HG02798 (cell line): ENCODE measurements at regions not wholly inside any gene's neighbourhood (a gene's known extent, or its start where the extent isn't known, plus 50 kb on each side); places are given as distances from the start of the nearest gene placed in this dataset.

ENCODE experiments used
- ATAC-seq: cut with Tn5 transposase; IDR thresholded peaks from one replicate; pipeline ENCODE4 v1.9.1; 2021; ENCODE audit warnings: mild to moderate bottlenecking; ENCODE audit not compliant: unreplicated experiment, poor library complexity

- no peak for ATAC-seq
These were observed 146.1 kb downstream of the SMAD6 start for GRCh38 chr15:66848116-66848515.

DNA sequence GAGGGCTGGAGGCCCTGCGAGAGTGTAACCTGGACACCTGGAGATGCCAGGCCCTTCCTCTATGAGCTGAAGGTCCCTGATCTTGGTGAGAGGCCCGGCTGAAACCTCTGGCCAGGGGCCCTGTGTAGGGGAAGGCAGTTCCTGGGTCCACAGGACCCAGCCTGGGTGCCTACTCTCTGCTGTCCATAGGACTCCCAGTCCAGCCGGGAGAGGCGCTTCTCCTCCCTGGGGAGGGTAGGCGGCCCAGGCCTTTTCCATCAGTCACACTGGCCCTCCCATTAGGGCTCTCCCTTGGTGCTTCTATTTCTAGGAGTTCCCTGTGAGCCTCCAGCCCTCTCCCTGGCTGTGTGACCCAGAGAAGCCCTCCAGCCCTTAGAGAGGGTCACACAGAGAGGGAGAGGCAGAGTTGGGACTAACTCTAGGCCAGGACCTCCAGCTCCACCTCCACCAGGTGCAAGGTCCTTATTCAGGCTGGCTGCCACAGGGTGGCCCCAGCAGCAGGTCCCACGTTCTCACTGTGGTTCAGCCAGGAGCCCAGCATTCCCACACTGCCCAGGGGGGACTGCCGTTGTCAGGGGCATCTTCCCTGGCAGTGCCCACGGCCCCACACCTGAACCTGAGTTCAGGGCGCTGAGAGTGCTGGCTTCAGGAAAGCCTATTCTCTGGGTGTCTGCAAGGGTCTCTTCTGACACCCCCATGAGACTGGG, 146.8 kb downstream of the SMAD6 start:
- no peak for ATAC-seq

DNA sequence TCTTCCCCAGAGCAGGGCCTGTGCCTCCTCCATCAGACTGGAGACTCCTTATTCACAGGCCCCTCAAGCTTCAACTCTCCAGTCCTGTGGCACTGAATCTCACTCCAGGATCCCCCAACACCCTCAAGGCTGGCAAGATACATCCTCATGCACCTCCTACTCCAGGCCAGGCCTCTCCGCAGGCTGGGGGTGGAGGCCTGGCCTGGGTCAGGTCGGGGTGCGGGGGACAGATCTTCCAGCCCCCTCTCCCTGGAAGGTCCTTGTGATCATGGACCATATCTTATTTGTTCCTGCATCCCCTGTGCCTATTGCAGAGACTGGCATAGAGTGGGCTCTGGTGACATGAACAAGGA, 147.3 kb downstream of the SMAD6 start:
- ATAC-seq = no peak

DNA sequence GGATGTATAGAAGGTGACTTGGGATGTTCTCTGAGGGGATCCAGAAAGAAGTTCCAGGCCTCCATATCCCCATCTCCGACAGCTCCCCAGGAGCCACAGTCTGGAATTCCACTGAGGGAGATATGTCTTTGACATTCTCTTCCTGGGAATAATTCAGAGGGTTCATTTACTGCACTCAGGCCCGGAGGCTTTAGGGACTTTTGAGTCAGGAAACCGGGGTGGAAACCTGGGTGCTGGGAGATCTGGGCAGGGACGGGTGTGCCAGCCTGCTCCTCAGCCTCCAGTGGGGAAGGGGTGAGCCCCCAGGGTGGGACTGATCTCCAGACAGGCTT, 147.7 kb downstream of the SMAD6 start:
- no peak for ATAC-seq

DNA sequence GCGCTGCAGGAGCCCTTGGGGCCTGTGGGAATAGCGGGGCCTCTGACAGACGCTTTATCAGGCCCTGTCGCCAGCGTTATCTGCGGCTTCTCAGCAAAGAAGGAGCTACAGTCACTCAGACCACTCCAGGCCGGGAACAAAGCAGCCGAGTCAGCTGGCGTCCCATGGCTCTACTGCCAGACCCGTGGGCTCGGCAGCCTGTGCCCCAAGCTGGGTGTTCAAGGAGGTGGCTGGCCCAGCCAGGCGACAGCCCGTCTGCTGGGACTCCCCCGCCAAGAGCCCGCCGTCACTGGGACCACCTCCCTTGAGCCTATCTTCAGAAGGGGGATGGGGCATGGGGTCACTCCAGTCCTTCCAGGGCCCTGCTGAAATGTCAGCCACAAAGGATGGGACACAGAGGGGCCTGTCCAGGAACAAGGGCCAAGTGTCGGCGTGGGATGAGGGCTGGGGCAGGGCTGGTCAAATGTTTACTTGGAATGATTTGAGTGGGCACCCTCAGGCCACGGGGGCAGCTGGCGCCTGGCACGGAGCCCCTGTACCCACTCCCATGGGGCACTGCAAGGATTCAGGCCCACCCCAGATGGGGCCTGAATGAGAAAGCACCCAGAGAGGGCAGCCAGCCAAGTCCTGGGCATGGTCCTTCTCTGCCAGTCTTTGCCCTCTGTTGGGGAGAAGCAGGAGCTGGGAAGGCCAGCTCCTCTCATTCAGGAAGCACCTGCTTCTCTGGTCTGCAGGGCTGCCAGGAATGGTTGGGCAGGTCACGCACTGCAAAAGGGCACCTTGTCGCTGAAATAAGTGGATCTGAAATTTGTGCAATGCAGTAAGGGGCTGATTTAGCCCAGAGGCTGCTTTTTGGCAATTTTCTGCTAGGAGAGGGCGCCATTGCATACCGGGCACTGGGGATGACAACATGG, 148.3 kb downstream of the SMAD6 start:
- no peak for ATAC-seq

GRCh38 chr15:66850996-66851310, 148.9 kb downstream of the SMAD6 start:
- ATAC-seq = no peak

GRCh38 chr15:66851311-66852063, 149.5 kb downstream of the SMAD6 start:
- peak; percentile 68 for ATAC-seq

- no peak for ATAC-seq
These were observed 150.2 kb downstream of the SMAD6 start for GRCh38 chr15:66852064-66852905.

GRCh38 chr15:66854012-66854965, 152.3 kb downstream of the SMAD6 start:
- no peak for ATAC-seq

DNA sequence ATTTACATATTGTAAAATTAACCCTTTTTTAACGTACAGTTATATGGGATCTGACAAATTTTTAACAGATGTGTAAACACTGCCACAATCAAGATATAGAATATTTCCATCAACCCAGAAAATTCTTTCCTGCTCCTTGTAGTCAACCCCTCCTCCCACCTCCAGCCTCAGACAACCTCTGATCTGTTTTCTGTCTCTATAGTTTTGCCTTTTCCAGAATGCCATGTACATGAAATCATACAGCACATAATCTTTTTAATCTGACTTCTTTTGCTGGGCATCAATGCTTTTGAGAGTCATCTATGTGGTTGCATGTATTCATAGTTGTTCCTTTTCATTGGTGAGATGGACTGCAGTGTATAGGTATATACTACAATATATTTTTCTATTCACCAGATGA, 153.0 kb downstream of the SMAD6 start:
- no peak for ATAC-seq

- ATAC-seq = no peak
These were observed 155.7 kb downstream of the SMAD6 start for GRCh38 chr15:66857694-66858093.

DNA sequence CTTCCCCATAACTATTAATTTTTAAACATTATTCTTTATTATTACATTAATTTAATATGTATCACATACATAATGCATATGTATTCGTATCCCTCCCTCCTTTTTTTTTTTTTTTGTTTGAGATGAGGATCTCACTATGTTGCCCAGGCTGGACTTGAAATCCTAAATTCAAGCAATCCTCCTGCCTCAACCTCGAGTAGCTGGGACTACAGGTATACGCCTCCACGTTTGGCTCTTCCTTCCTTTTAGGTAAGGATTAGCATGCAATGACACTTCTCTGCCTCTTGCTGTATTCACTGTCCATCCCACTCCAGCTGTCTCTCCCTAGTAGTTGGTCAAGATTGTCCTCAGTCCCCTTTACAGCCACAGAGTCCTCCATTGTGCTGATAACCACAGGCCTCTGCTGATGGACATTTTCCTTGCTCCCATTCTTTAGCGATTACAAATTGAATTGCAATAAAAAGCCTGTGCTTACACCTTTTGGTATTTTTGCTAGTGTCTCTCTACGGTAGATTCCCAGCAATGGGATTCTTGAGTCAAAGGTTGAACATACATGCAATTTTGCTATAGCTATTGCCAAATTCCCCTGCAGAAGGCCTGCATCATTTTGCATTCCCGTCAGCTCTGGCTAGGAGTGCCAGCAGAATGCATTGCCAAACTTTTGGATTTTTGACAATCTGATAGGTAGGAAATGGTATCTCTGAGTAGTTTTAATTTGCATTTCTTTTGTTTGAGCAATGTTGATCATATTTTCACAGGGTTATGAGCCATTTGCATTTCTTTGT, 156.6 kb downstream of the SMAD6 start:
- no peak for ATAC-seq

DNA sequence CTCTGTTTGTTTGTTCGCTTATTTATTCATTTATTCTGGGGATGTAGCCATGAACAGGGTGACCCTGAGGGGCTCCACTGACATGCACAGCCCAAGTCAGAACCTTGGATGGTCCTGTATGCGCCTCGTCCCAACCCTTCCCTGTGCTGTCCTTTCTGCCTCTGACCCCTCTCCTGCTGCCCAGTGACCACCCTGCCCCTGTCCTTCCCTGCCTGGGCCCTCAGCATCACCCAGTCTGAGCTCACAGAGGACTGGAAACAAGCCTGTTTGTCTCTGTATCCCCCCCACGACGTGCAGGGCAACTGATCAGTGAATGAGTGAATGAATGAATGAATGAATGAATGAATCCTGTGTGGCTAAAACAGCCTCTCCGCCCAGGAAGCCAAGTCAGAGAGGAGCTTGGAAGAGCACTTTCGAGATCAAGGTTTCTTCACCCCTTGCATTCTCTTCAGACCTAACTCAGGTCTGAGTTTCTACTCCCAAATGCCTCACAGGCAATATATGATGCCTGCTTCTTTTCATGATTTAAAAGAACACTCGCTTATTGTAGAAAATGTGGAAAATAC, 157.7 kb downstream of the SMAD6 start:
- ATAC-seq = no peak

GRCh38 chr15:66860844-66861243, 158.8 kb downstream of the SMAD6 start:
- ATAC-seq = no peak

GRCh38 chr15:66862111-66862939, 160.3 kb downstream of the SMAD6 start:
- no peak for ATAC-seq

- ATAC-seq = peak; percentile 66
These were observed 160.9 kb downstream of the SMAD6 start for GRCh38 chr15:66862940-66863335.

- no peak for ATAC-seq
These were observed 161.5 kb downstream of the SMAD6 start for GRCh38 chr15:66863390-66864085.
